CD4-positive, alpha-beta memory T cell (primary cell): ENCODE measurements at regions not wholly inside any gene's neighbourhood (a gene's known extent, or its start where the extent isn't known, plus 50 kb on each side); places are given as distances from the start of the nearest gene placed in this dataset.
A peak's percentile ranks its signal among the peaks of the same experiment; 100 is the strongest.

Experiments used
- CTCF ChIA-PET: fragments of 350-600 bp; sonication (Branson Sonifier 250); formaldehyde crosslinking; loops from one replicate; lab custom pipeline; 2021; ENCODE audit warnings: inconsistent platforms; ENCODE audit not compliant: partially characterized antibody; lab: Charles Lee
- POLR2A ChIA-PET: fragments of 350-600 bp; sonication (Branson Sonifier 250); formaldehyde crosslinking; loops from one replicate; lab custom pipeline; 2021; ENCODE audit not compliant: partially characterized antibody; lab: Charles Lee
- DNase-seq, 5 donors: peaks; one replicate each; pipeline versions ENCODE4 v3.0.0 to v3.0.0-alpha.2; 2020 to 2022; ENCODE audit warnings: mixed read lengths in 1 of 5
- H3K27ac ChIP-seq: one replicate; pipeline ENCODE4 v1.7.0; 2013; ENCODE audit warnings: low read depth, low read length
- H3K27me3 ChIP-seq: 2 replicates; pipeline ENCODE4 v1.7.0; 2013; ENCODE audit warnings: mild to moderate bottlenecking, low read length, moderate library complexity; ENCODE audit not compliant: insufficient read depth
- H3K36me3 ChIP-seq: 2 replicates; pipeline ENCODE4 v1.7.0; 2013; ENCODE audit warnings: mild to moderate bottlenecking, low read length, moderate library complexity; ENCODE audit not compliant: insufficient read depth
- H3K4me1 ChIP-seq: 2 replicates; pipeline ENCODE4 v1.7.0; 2013; ENCODE audit warnings: mild to moderate bottlenecking, low read length, moderate library complexity; ENCODE audit not compliant: insufficient read depth
- H3K4me3 ChIP-seq, 2 donors: one replicate each; pipeline ENCODE4 v1.7.0; 2013; ENCODE audit warnings: low read length in 2 of 2, mild to moderate bottlenecking in 1 of 2
- H3K9me3 ChIP-seq, 2 donors: one replicate each; pipeline ENCODE4 v1.7.0; 2013; ENCODE audit warnings: low read length in 2 of 2, control low read depth in 1 of 2; ENCODE audit not compliant: control insufficient read depth in 1 of 2
- H3K27ac Mint-ChIP-seq, 7 donors: one replicate each; pipeline ENCODE4 v1.8.0; 2020 to 2021; ENCODE audit warnings: mixed read lengths in 7 of 7, mild to moderate bottlenecking in 6 of 7, inconsistent platforms in 3 of 7, moderate library complexity in 3 of 7
- H3K27me3 Mint-ChIP-seq, 2 donors: one replicate each; pipeline ENCODE4 v1.8.0; 2020 to 2021; ENCODE audit warnings: mixed read lengths in 2 of 2
- H3K36me3 Mint-ChIP-seq, 2 donors: one replicate each; pipeline ENCODE4 v1.8.0; 2020 to 2021; ENCODE audit warnings: mixed read lengths in 2 of 2, inconsistent platforms in 1 of 2, mild to moderate bottlenecking in 1 of 2
- H3K4me1 Mint-ChIP-seq, 4 donors: one replicate each; pipeline ENCODE4 v1.8.0; 2020 to 2021; ENCODE audit warnings: mixed read lengths in 4 of 4, mild to moderate bottlenecking in 1 of 4
- H3K4me3 Mint-ChIP-seq, 8 donors: one replicate each; pipeline ENCODE4 v1.8.0; 2020 to 2021; ENCODE audit warnings: mixed read lengths in 8 of 8, mild to moderate bottlenecking in 7 of 8, moderate library complexity in 6 of 8, inconsistent platforms in 3 of 8
- H3K9me3 Mint-ChIP-seq, 8 donors: one replicate each; pipeline ENCODE4 v1.8.0; 2020 to 2021; ENCODE audit warnings: mixed read lengths in 8 of 8, mild to moderate bottlenecking in 5 of 8, inconsistent platforms in 3 of 8, moderate library complexity in 1 of 8
- intact Hi-C: fragments of 100-400 bp; cut with micrococcal nuclease; formaldehyde crosslinking; loops from one replicate; pipeline ENCODE4 v1.15.1; 2023

DNA sequence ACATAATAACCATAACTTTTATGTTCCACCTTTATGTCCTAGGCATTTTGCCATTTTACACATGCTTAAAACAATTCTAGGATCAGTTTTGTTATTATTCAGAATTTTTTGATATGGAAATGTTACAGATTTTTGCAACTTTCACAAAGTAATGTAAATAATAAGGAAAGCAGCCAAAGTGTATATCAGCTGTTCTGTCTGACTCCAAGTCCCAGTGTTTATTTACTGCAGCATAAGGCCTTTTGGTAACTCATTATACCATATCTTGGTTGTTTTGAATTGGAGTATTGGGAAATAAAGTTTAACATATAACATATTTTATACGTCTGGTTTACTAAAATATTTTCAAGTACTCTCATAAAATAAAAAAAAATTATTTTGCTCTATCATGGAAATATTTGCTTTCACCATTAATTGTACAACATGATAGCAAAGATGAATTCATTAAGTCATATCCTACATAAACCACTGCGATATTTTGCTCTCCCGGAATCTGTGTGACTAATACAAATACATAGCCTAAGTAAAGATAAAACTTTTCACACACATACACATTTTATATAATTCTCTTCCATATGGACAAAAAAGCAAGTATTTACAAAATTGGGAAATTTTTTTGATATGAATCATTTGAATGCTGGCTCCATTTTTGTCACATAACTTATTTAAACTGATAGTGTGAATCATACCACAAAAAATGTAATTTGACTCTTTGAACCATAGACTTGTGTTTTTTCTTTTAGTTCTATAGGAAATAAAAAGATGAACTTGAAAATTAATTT, 399.0 kb downstream of the PABPC4L start:
- CTCF ChIA-PET: no interaction called here

DNA sequence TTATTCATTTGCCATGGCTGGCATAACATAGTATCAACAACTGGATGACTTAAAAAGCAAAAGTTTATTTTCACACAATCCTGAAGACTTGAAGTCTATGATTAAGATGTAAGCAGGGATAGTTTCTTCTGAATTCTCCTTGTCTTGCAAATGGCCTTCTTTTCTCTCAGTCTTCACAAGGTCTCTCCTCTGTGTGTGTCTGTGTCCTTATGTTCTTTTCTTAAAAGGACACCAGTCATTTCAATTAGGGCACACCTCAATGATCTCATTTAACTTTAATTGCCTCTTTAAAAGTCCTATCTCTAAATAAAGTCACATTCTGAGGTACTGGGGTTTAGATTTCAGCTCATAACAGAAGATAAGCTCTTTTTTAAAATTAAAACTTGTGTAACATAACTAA, 399.7 kb downstream of the PABPC4L start:
- no peaks in the 10 kb centered on the region for H3K27me3 Mint-ChIP-seq
- no peaks in the 10 kb centered on the region for H3K4me1 ChIP-seq
- H3K36me3 Mint-ChIP-seq: no peaks in the 10 kb centered on the region
- DNase-seq: no peak
- no peaks in the 10 kb centered on the region for H3K4me1 Mint-ChIP-seq
- no peaks in the 10 kb centered on the region for H3K36me3 ChIP-seq
- intact Hi-C loops: loop anchor here (10.0 kb wide), 1 partner anchor 553 kb away; no protein-coding TSS in a partner anchor
- H3K9me3 Mint-ChIP-seq: peaks cover 0 to 9% (median 0%) of the 10 kb centered on the region in 8 donors
- H3K27me3 ChIP-seq: no peaks in the 10 kb centered on the region
- H3K9me3 ChIP-seq: no peaks in the 10 kb centered on the region
- no peak overlapping the region for H3K27ac Mint-ChIP-seq
- H3K27ac ChIP-seq: no peak overlapping the region
- ChIA-PET CTCF (no interaction called here), POLR2A (no interaction called here)
- H3K4me3 Mint-ChIP-seq: no peak overlapping the region
- H3K4me3 ChIP-seq: no peak overlapping the region

More for the DNA sequence above, 399.0 kb downstream of the PABPC4L start:
- intact Hi-C loops: loop anchor here (10.0 kb wide), 1 partner anchor 552 kb away; no protein-coding TSS in a partner anchor
- Mint-ChIP-seq H3K9me3 (peaks cover 0 to 5% (median 0%) of the 10 kb centered on the region in 8 donors), H3K36me3 (no peaks in the 10 kb centered on the region), H3K27ac (no peak overlapping the region), H3K4me1 (no peaks in the 10 kb centered on the region), H3K4me3 (no peak overlapping the region), H3K27me3 (no peaks in the 10 kb centered on the region)
- H3K27ac ChIP-seq: no peak overlapping the region
- no peak overlapping the region for H3K4me3 ChIP-seq
- no peaks in the 10 kb centered on the region for H3K27me3 ChIP-seq
- no peaks in the 10 kb centered on the region for H3K4me1 ChIP-seq
- POLR2A ChIA-PET: no interaction called here
- no peaks in the 10 kb centered on the region for H3K9me3 ChIP-seq
- no peak for DNase-seq
- H3K36me3 ChIP-seq: no peaks in the 10 kb centered on the region

DNA sequence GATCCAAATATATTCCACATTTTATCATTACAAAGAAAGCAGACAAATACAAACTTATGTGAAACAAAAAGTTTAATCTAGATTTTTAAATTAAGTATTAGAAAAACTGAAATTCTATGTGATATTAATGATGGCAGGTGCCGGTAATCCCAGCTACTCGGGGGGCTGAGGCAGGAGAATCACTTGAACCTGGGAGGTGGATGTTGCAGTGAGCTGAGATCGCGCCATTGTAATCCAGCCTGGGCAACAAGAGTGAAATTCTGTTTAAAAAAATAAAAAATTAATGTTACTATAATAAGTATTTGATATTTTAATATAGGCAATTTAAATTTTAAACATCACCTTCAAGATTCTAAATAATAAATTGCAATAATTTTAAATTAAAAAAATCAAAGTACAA, 400.6 kb downstream of the PABPC4L start:
- intact Hi-C loops: loop anchor here (10.0 kb wide), 1 partner anchor 554 kb away; no protein-coding TSS in a partner anchor
- H3K27me3 ChIP-seq: no peaks in the 10 kb centered on the region
- H3K27me3 Mint-ChIP-seq: no peaks in the 10 kb centered on the region
- H3K27ac Mint-ChIP-seq: no peak overlapping the region
- H3K4me3 ChIP-seq: no peak overlapping the region
- CTCF ChIA-PET: no interaction called here
- H3K27ac ChIP-seq: no peak overlapping the region
- no peaks in the 10 kb centered on the region for H3K36me3 Mint-ChIP-seq
- POLR2A ChIA-PET: no interaction called here
- H3K9me3 ChIP-seq: no peaks in the 10 kb centered on the region
- H3K4me1 Mint-ChIP-seq: no peaks in the 10 kb centered on the region
- DNase-seq: no peak
- H3K9me3 Mint-ChIP-seq: peaks cover 0 to 5% (median under 1%) of the 10 kb centered on the region in 8 donors
- no peaks in the 10 kb centered on the region for H3K36me3 ChIP-seq
- H3K4me1 ChIP-seq: no peaks in the 10 kb centered on the region
- no peak overlapping the region for H3K4me3 Mint-ChIP-seq

DNA sequence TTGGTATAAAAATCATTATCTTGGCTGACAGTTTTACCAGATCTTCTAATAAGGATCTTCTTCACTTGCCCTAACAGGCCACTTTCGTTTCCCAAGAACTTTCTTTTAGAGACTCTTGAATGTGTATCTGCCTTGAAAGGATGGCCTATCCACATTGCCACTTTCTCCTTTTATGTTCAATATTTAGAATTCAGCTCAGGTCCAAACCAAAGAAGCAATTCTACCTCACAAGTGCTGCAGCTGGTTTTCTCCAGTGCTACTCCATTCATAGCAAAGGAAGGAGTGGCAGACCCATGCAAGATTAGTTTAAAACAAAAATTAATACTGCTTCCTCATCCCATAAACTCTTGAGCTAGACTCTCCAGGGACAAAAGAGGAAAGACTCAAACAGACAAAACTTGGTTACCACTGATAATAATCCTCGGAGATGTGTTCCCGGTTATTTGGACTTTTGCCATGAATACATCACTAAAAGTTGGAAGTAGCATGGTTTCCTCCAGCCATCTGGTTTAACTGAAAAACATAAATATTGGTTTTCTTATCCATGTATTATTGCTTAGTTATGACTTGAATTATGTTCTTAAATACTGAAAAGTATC, 401.8 kb downstream of the PABPC4L start:
- H3K27ac Mint-ChIP-seq: peak overlapping the region in 1 of 7 donors; percentile 53
- Histone ChIP-seq H3K36me3 (no peaks in the 10 kb centered on the region), H3K4me3 (no peak overlapping the region), H3K27me3 (no peaks in the 10 kb centered on the region), H3K4me1 (no peaks in the 10 kb centered on the region), H3K27ac (no peak overlapping the region), H3K9me3 (no peaks in the 10 kb centered on the region)
- H3K27me3 Mint-ChIP-seq: no peaks in the 10 kb centered on the region
- peaks cover 0 to 5% (median 2%) of the 10 kb centered on the region in 8 donors for H3K9me3 Mint-ChIP-seq
- ChIA-PET CTCF (no interaction called here), POLR2A (no interaction called here)
- no peaks in the 10 kb centered on the region for H3K36me3 Mint-ChIP-seq
- DNase-seq: no peak
- intact Hi-C loops: loop anchor here (10.0 kb wide), 1 partner anchor 555 kb away; no protein-coding TSS in a partner anchor
- H3K4me1 Mint-ChIP-seq: no peaks in the 10 kb centered on the region
- no peak overlapping the region for H3K4me3 Mint-ChIP-seq

DNA sequence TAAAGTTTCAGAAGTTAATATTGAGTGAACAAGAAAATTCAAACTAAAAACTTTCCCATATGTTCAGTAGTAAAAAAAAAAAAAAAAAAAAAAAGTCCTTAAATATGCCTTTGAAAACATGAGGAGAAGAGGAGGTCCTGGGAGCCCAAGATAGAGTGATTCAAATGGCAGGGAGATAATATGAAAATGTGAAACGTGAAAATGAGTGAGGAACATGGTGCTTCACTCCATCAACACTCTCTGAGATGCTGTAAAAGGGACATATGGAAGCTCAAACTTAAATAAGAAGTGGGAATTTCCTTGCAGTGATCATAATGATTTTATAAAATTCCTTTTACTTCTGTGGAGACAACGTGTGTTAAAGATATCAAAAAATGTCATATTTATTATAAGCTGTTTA, 423.9 kb downstream of the PABPC4L start:
- H3K9me3 ChIP-seq: no peaks in the 10 kb centered on the region
- CTCF ChIA-PET: no interaction called here
- H3K9me3 Mint-ChIP-seq: peaks cover 0 to 5% (median 1%) of the 10 kb centered on the region in 8 donors
- no peak overlapping the region for H3K4me3 ChIP-seq
- H3K4me1 ChIP-seq: no peaks in the 10 kb centered on the region
- no peak overlapping the region for H3K27ac Mint-ChIP-seq
- H3K4me1 Mint-ChIP-seq: no peaks in the 10 kb centered on the region
- H3K4me3 Mint-ChIP-seq: no peak overlapping the region
- no peak overlapping the region for H3K27ac ChIP-seq
- H3K27me3 ChIP-seq: no peaks in the 10 kb centered on the region
- H3K36me3 Mint-ChIP-seq: no peaks in the 10 kb centered on the region
- H3K36me3 ChIP-seq: no peaks in the 10 kb centered on the region
- intact Hi-C loops: no loop called here
- DNase-seq: no peak
- no peaks in the 10 kb centered on the region for H3K27me3 Mint-ChIP-seq
- POLR2A ChIA-PET: no interaction called here

DNA sequence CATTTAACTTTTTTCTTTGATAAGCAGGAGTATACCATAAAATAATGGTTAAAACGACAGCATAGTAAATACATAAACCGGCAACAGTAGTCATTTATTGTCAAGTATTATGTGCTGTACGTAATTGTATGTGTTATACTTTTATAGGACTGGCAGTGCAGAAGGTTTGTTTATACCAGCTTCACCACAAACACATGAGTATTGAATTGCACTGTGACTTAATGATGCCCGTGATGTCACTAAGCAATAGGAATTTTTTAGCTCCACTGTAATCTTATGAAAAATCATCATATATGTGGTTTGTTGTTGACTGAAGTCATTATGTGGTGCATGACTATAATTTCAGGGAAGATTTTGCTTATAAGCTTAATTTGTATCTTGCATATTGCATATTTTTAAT, 424.6 kb downstream of the PABPC4L start:
- Histone ChIP-seq H3K4me3 (no peak overlapping the region), H3K27me3 (no peaks in the 10 kb centered on the region), H3K36me3 (no peaks in the 10 kb centered on the region), H3K27ac (no peak overlapping the region), H3K9me3 (no peaks in the 10 kb centered on the region), H3K4me1 (no peaks in the 10 kb centered on the region)
- no peak for DNase-seq
- POLR2A ChIA-PET: no interaction called here
- intact Hi-C loops: no loop called here
- no peak overlapping the region for H3K4me3 Mint-ChIP-seq
- no peak overlapping the region for H3K27ac Mint-ChIP-seq
- H3K36me3 Mint-ChIP-seq: no peaks in the 10 kb centered on the region
- no peaks in the 10 kb centered on the region for H3K27me3 Mint-ChIP-seq
- H3K4me1 Mint-ChIP-seq: no peaks in the 10 kb centered on the region
- CTCF ChIA-PET: no interaction called here
- H3K9me3 Mint-ChIP-seq: peaks cover 0 to 10% (median 2%) of the 10 kb centered on the region in 8 donors

DNA sequence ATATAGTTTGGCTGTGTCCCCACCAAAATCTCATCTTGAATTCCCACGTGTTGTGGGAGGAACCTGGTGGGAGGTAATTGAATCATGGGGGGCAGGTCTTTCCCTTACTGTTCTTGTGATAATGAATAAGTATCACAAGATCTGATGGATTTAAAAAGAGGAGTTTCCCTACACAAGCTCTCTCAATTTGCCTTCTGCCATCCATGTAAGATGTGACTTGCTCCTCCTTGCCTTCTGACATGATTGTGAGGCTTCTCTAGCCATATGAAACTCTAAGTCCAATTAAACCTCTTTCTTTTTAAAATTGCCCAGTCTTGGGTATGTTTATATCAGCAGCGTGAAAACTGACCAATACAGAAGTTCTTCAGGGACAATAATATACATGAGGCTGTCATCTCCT, 425.1 kb downstream of the PABPC4L start:
- ChIA-PET CTCF (no interaction called here), POLR2A (no interaction called here)
- H3K36me3 ChIP-seq: no peaks in the 10 kb centered on the region
- intact Hi-C loops: no loop called here
- no peak for DNase-seq
- H3K9me3 ChIP-seq: no peaks in the 10 kb centered on the region
- H3K4me3 ChIP-seq: no peak overlapping the region
- no peaks in the 10 kb centered on the region for H3K27me3 ChIP-seq
- Mint-ChIP-seq H3K4me3 (no peak overlapping the region), H3K9me3 (peaks cover 0 to 10% (median 2%) of the 10 kb centered on the region in 8 donors), H3K27me3 (no peaks in the 10 kb centered on the region), H3K36me3 (no peaks in the 10 kb centered on the region), H3K27ac (no peak overlapping the region), H3K4me1 (no peaks in the 10 kb centered on the region)
- H3K27ac ChIP-seq: no peak overlapping the region
- no peaks in the 10 kb centered on the region for H3K4me1 ChIP-seq
